ENCODE measurements at regions not wholly inside any gene's neighbourhood (a gene's known extent, or its start where the extent isn't known, plus 50 kb on each side); places are given as distances from the start of the nearest gene placed in this dataset.

- Histone ChIP-seq H2BK120ac (replicated peaks; ENCODE audit: low read depth, low read length) (no peak overlapping the region), H2BK15ac (ENCODE audit: low read length) (no peak overlapping the region), H3K14ac (ENCODE audit: insufficient read length) (no peak overlapping the region), H2BK5ac (ENCODE audit: low read depth, low read length) (no peak overlapping the region), H3K4me3 (ENCODE audit: extremely low read depth in 1 of 4, insufficient read depth in 2 of 4, low read depth in 3 of 4, low read length in 4 of 4) (no peak overlapping the region), H4K5ac (ENCODE audit: insufficient read length, low read depth, low read length) (no peak overlapping the region), H3K9me3 (ENCODE audit: insufficient read depth in 2 of 2, low read depth in 1 of 2, low read length in 1 of 2) (no peaks in the 10 kb centered on the region), H3K4me2 (ENCODE audit: insufficient read depth in 1 of 2, low read depth in 2 of 2, low read length in 2 of 2) (no peak overlapping the region), H2AFZ (ENCODE audit: low read length) (no peak overlapping the region), H3K79me2 (ENCODE audit: control insufficient read depth in 1 of 2, insufficient read depth in 2 of 2, low read length in 2 of 2) (no peaks in the 10 kb centered on the region), H4K20me1 (replicated peaks in 1 of 2; ENCODE audit: control insufficient read depth in 1 of 2, insufficient read depth in 2 of 2, low read length in 2 of 2) (no peaks in the 10 kb centered on the region), H3K56ac (replicated peaks; ENCODE audit: insufficient read length, low read depth, low read length) (no peak overlapping the region), H3K9ac (replicated peaks in 1 of 4; ENCODE audit: extremely low read depth in 1 of 4, low read depth in 3 of 4, low read length in 3 of 4) (no peak overlapping the region), H3K79me1 (ENCODE audit: low read depth, low read length) (no peaks in the 10 kb centered on the region), H4K8ac (ENCODE audit: extremely low read depth, insufficient read depth, low read length) (no peak overlapping the region), H2BK12ac (ENCODE audit: low read depth, low read length) (no peak overlapping the region), H3K18ac (ENCODE audit: extremely low read depth, low read length) (no peak overlapping the region), H3K23me2 (ENCODE audit: low read depth, low read length) (no peaks in the 10 kb centered on the region), H3K27me3 (replicated peaks in 1 of 4; ENCODE audit: control insufficient read depth in 3 of 4, extremely low read depth in 1 of 4, insufficient read depth in 3 of 4, low read length in 3 of 4) (no peaks in the 10 kb centered on the region), H2AK5ac (ENCODE audit: low read depth, low read length) (no peak overlapping the region), H3K36me3 (ENCODE audit: control insufficient read depth in 2 of 4, insufficient read depth in 4 of 4, low read length in 3 of 4) (no peaks in the 10 kb centered on the region), H4K91ac (replicated peaks; ENCODE audit: insufficient read length, low read length) (no peak overlapping the region), H3K23ac (ENCODE audit: insufficient read length) (no peak overlapping the region), H3K27ac (ENCODE audit: low read depth, low read length) (no peak overlapping the region), H3K4me1 (replicated peaks in 1 of 4; ENCODE audit: control insufficient read depth in 3 of 4, insufficient read depth in 4 of 4, low read length in 3 of 4) (no peaks in the 10 kb centered on the region), H3K4ac (replicated peaks; ENCODE audit: insufficient read length, low read depth, low read length) (no peak overlapping the region), H2BK20ac (ENCODE audit: low read length) (no peak overlapping the region)
- no peak for DNase-seq (ENCODE audit: low read depth in 1 of 2, low spot score in 2 of 2)
- ChIA-PET POLR2A (ENCODE audit: partially characterized antibody) (no interaction called here), CTCF (ENCODE audit: partially characterized antibody) (no interaction called here)
- FAIRE-seq, result no peak
- 87% methylated on average over 2 of the region's 2 CpGs; no CpG with 5 or more reads in 1 of the 2 experiments for WGBS, 2 experiments (ENCODE audit: extremely low coverage in 1 of 2, insufficient coverage in 1 of 2, insufficient read length in 1 of 2, insufficient replicate concordance in 2 of 2, low coverage in 1 of 2, low lambda C conversion rate in 2 of 2, missing lambda C conversion rate in 1 of 2)
- no peak for TF ChIP-seq EZH2 (IDR thresholded peaks at IDR 0.05; ENCODE audit: low read depth, low read length, severe bottlenecking)
- no peak for TF ChIP-seq POLR2AphosphoS5 (IDR thresholded peaks at IDR 0.05; ENCODE audit: low read depth, low read length)
- no peak for TF ChIP-seq CBX8 (IDR thresholded peaks at IDR 0.05; ENCODE audit: borderline replicate concordance, low read depth, low read length)
- no peak for TF ChIP-seq RAD21 (IDR thresholded peaks at IDR 0.05 in 1 of 2, conservative IDR thresholded peaks at IDR 0.05 in 1 of 2; ENCODE audit: low read depth in 2 of 2, low read length in 2 of 2)
- TF ChIP-seq CTCF (IDR thresholded peaks at IDR 0.05; ENCODE audit: control extremely low read depth in 1 of 3, insufficient read depth in 1 of 3, low read depth in 1 of 3, low read length in 3 of 3), result no peak
- TF ChIP-seq NRF1 (IDR thresholded peaks at IDR 0.05; ENCODE audit: low read depth, low read length), result no peak
- TF ChIP-seq SRF (IDR thresholded peaks at IDR 0.05; ENCODE audit: low read depth, low read length), result no peak
- TF ChIP-seq RXRA (IDR thresholded peaks at IDR 0.05; ENCODE audit: insufficient read depth, low read depth, low read length), result no peak
- TF ChIP-seq RBBP5 (IDR thresholded peaks at IDR 0.05; ENCODE audit: borderline replicate concordance, low read depth, low read length), result no peak
- no peak for TF ChIP-seq SAP30 (IDR thresholded peaks at IDR 0.05; ENCODE audit: insufficient read depth, insufficient replicate concordance, low read length)
- TF ChIP-seq KDM5A (IDR thresholded peaks at IDR 0.05; ENCODE audit: low read length), result no peak
Measured at GRCh38 chr2:155080373-155080772, 381.9 kb downstream of the KCNJ3 start.

All from H1 (cell line).